Thyroid gland (tissue), 4 donors: ENCODE measurements at regions not wholly inside any gene's neighbourhood (a gene's known extent, or its start where the extent isn't known, plus 50 kb on each side); places are given as distances from the start of the nearest gene placed in this dataset.

Experiments used
- POLR2A ChIP-seq, 2 donors: fragments of 450-650 bp; IDR thresholded peaks; one replicate each; pipeline ENCODE4 v1.6.1; 2017; ENCODE audit warnings: antibody characterized with exemption in 2 of 2, mild to moderate bottlenecking in 2 of 2, moderate library complexity in 1 of 2
- TF ChIP-seq, protein P1 (sequence below), 6 experiments: fragments of 200-600 bp in 3 of 6; fragments of 450-650 bp in 3 of 6; sonication (generic) in 3 of 6; IDR thresholded peaks; one replicate each; pipeline ENCODE4 v1.5.1; 2016 to 2019; ENCODE audit warnings: antibody characterized with exemption in 6 of 6, mild to moderate bottlenecking in 2 of 6, inconsistent platforms in 1 of 6, moderate library complexity in 1 of 6

DNA sequence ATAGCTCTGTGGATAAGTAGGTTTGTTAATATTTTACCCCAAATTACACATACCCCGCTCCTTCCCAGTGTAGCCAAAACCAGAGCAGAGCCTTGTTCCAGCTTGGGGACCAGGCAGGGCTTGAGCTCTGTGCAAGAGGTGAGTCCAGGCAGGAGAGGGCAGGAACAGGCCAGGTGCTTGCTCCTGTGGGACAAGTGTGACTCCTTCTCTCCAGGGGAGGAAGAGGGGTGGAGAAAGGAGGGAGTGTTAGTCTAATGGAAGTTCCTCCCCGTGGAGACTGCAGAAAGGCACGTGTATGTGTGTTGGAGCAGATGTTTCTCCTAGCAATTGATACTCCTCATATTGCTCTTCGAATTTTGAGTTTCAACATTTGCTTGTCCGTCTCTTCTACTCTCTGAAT, 201.0 kb downstream of the FGF9 start:
- no peak for TF ChIP-seq POLR2A (IDR thresholded peaks at IDR 0.05)
- TF ChIP-seq, protein P1, sequence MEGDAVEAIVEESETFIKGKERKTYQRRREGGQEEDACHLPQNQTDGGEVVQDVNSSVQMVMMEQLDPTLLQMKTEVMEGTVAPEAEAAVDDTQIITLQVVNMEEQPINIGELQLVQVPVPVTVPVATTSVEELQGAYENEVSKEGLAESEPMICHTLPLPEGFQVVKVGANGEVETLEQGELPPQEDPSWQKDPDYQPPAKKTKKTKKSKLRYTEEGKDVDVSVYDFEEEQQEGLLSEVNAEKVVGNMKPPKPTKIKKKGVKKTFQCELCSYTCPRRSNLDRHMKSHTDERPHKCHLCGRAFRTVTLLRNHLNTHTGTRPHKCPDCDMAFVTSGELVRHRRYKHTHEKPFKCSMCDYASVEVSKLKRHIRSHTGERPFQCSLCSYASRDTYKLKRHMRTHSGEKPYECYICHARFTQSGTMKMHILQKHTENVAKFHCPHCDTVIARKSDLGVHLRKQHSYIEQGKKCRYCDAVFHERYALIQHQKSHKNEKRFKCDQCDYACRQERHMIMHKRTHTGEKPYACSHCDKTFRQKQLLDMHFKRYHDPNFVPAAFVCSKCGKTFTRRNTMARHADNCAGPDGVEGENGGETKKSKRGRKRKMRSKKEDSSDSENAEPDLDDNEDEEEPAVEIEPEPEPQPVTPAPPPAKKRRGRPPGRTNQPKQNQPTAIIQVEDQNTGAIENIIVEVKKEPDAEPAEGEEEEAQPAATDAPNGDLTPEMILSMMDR (IDR thresholded peaks at IDR 0.05) = no peak
